GM18868 (cell line): ENCODE measurements at regions not wholly inside any gene's neighbourhood (a gene's known extent, or its start where the extent isn't known, plus 50 kb on each side); places are given as distances from the start of the nearest gene placed in this dataset.
A peak's percentile ranks its signal among the peaks of the same experiment; 100 is the strongest.

Experiments
- ATAC-seq: cut with Tn5 transposase; IDR thresholded peaks from one replicate; pipeline ENCODE4 v1.9.1; 2021; ENCODE audit warnings: mild to moderate bottlenecking, moderate library complexity; ENCODE audit not compliant: unreplicated experiment

GRCh38 chr4:24070117-24070516, 180.3 kb upstream of the PPARGC1A start:
- no peak for ATAC-seq

GRCh38 chr4:24067367-24068193, 177.7 kb upstream of the PPARGC1A start:
- no peak for ATAC-seq

- no peak for ATAC-seq
Measured at GRCh38 chr4:24065974-24066373, 176.1 kb upstream of the PPARGC1A start.

GRCh38 chr4:24063731-24064130, 173.9 kb upstream of the PPARGC1A start:
- no peak for ATAC-seq

GRCh38 chr4:24060932-24061331, 171.1 kb upstream of the PPARGC1A start:
- ATAC-seq, result no peak

- no peak for ATAC-seq
Measured at GRCh38 chr4:24059839-24060238, 170.0 kb upstream of the PPARGC1A start.

GRCh38 chr4:24057915-24058559, 168.2 kb upstream of the PPARGC1A start:
- ATAC-seq, result no peak

GRCh38 chr4:24056289-24056688, 166.4 kb upstream of the PPARGC1A start:
- no peak for ATAC-seq

GRCh38 chr4:24055623-24056022, 165.8 kb upstream of the PPARGC1A start:
- ATAC-seq, result no peak

- no peak for ATAC-seq
Measured at GRCh38 chr4:24054910-24055309, 165.1 kb upstream of the PPARGC1A start.

- no peak for ATAC-seq
Measured at GRCh38 chr4:24053934-24054333, 164.1 kb upstream of the PPARGC1A start.

GRCh38 chr4:24044610-24045589, 155.1 kb upstream of the PPARGC1A start:
- no peak for ATAC-seq

GRCh38 chr4:24042094-24042493, 152.2 kb upstream of the PPARGC1A start:
- no peak for ATAC-seq

- no peak for ATAC-seq
Measured at GRCh38 chr4:24040811-24041210, 151.0 kb upstream of the PPARGC1A start.

GRCh38 chr4:24033626-24034025, 143.8 kb upstream of the PPARGC1A start:
- no peak for ATAC-seq

- ATAC-seq, result peak; percentile 68
Measured at GRCh38 chr4:24032371-24032989, 142.6 kb upstream of the PPARGC1A start.

- ATAC-seq, result no peak
Measured at GRCh38 chr4:24026596-24026995, 136.7 kb upstream of the PPARGC1A start.

- no peak for ATAC-seq
Measured at GRCh38 chr4:24024605-24025004, 134.8 kb upstream of the PPARGC1A start.

GRCh38 chr4:24024157-24024556, 134.3 kb upstream of the PPARGC1A start:
- ATAC-seq, result no peak

GRCh38 chr4:24015782-24016181, 125.9 kb upstream of the PPARGC1A start:
- ATAC-seq, result no peak
